Panc1 (cell line): ENCODE measurements at regions not wholly inside any gene's neighbourhood (a gene's known extent, or its start where the extent isn't known, plus 50 kb on each side); places are given as distances from the start of the nearest gene placed in this dataset.

Experiments
- ATAC-seq: fragments of 200-7000 bp; cut with Tn5 transposase; 2 replicates; pipeline ENCODE4 v1.9.1; 2020; ENCODE audit warnings: mild to moderate bottlenecking, moderate library complexity
- BruUV-seq: library from RNA; stranded (reverse); fragments of 400-500 nt; replicated peaks from 2 replicates; lab custom pipeline; 2021; lab: Mats Ljungman, UMichigan
- CTCF ChIA-PET: fragments of 300-600 bp; sonication (Branson Sonifier 250); formaldehyde crosslinking; loops from one replicate; lab custom pipeline; 2022; ENCODE audit warnings: antibody characterized with exemption; lab: Charles Lee
- POLR2A ChIA-PET: fragments of 300-600 bp; sonication (Branson Sonifier 250); formaldehyde crosslinking; loops from one replicate; lab custom pipeline; 2022; ENCODE audit warnings: antibody characterized with exemption; lab: Charles Lee
- DNase-seq: peaks from one replicate; pipeline ENCODE4 v3.0.0-alpha.2; 2010; ENCODE audit warnings: low read depth, low spot score
- H3K27ac ChIP-seq: 2 replicates; pipeline ENCODE4 v1.5.1; 2011; ENCODE audit warnings: mild to moderate bottlenecking, low read length, inconsistent platforms
- H3K27me3 ChIP-seq: fragments of 200-500 bp; sonication (Bioruptor generic); 2 replicates; pipeline ENCODE4 v1.6.0; 2014; ENCODE audit warnings: low read length, inconsistent platforms; ENCODE audit not compliant: control insufficient read depth, insufficient read depth
- H3K36me3 ChIP-seq: fragments of 200-500 bp; sonication (Bioruptor generic); 2 replicates; pipeline ENCODE4 v1.5.1; 2014; ENCODE audit warnings: inconsistent platforms, mild to moderate bottlenecking, low read length, moderate library complexity; ENCODE audit not compliant: control insufficient read depth, insufficient read depth
- H3K4me1 ChIP-seq: 2 replicates; pipeline ENCODE4 v1.5.1; 2011; ENCODE audit warnings: inconsistent platforms, mild to moderate bottlenecking, low read length, moderate library complexity; ENCODE audit not compliant: control insufficient read depth, insufficient read depth
- H3K4me3 ChIP-seq, 2 experiments: 2 replicates each; pipeline ENCODE4 v1.5.1; 2011 to 2012; ENCODE audit warnings: low read depth in 2 of 2, low read length in 2 of 2, mild to moderate bottlenecking in 2 of 2, inconsistent platforms in 1 of 2, moderate library complexity in 1 of 2
- H3K9me3 ChIP-seq: fragments of 200-500 bp; sonication (Bioruptor generic); 2 replicates; pipeline ENCODE4 v1.5.1; 2014; ENCODE audit warnings: low read depth, mild to moderate bottlenecking, inconsistent platforms, low read length, moderate library complexity; ENCODE audit not compliant: control insufficient read depth, insufficient read depth
- POLR2AphosphoS5 ChIP-seq: IDR thresholded peaks from 2 replicates; pipeline ENCODE4 v1.6.1; 2012; ENCODE audit warnings: mild to moderate bottlenecking, low read depth, low read length, moderate library complexity
- REST ChIP-seq, 2 experiments: IDR thresholded peaks; 2 replicates each; pipeline ENCODE4 v1.6.1; 2011 to 2012; ENCODE audit warnings: low read depth in 2 of 2, control low read depth in 1 of 2, low read length in 1 of 2, mild to moderate bottlenecking in 1 of 2, moderate library complexity in 1 of 2; ENCODE audit not compliant: insufficient read depth in 1 of 2
- SIN3A ChIP-seq: IDR thresholded peaks from 2 replicates; pipeline ENCODE4 v1.6.1; 2012; ENCODE audit warnings: low read depth, mild to moderate bottlenecking, low read length, moderate library complexity, borderline replicate concordance; ENCODE audit not compliant: insufficient read depth
- TCF7L2 ChIP-seq: IDR thresholded peaks from 2 replicates; pipeline ENCODE4 v1.6.1; 2011; ENCODE audit warnings: mild to moderate bottlenecking, low read depth, low read length, inconsistent platforms
- in situ Hi-C: cut with HindIII; loops from 2 replicates; pipeline ENCODE4 v1.10.0; 2016; ENCODE audit warnings: low sequenced_read_pairs, low pct_unique_long_range_greater_than_20kb
- intact Hi-C: fragments of 100-400 bp; cut with micrococcal nuclease; formaldehyde crosslinking; loops from one replicate; pipeline ENCODE4 v1.10.0; 2022; ENCODE audit not compliant: unreplicated experiment
- TF ChIP-seq, protein P1 (sequence below): fragments of 450-650 bp; IDR thresholded peaks from 2 replicates; pipeline ENCODE4 v1.5.1; 2017; ENCODE audit warnings: mild to moderate bottlenecking

GRCh38 chr6:28673417-28673786 is 147.7 kb downstream of the GPX5 start:
- BruUV-seq = no TSS peak
- TF ChIP-seq REST (IDR thresholded peaks at IDR 0.05; ENCODE audit: insufficient read depth in 1 of 2, low read depth in 2 of 2, low read length in 1 of 2) = no peak
- TF ChIP-seq POLR2AphosphoS5 = no peak
- H3K9me3 ChIP-seq = no peaks in the 10 kb centered on the region
- peak overlapping the region in 1 of 2 experiments; percentile 89; a peak in 1 of 4 replicates for H3K4me3 ChIP-seq
- no peak overlapping the region for H3K27ac ChIP-seq
- DNase-seq (no peak), ATAC-seq (peak; percentile 71)
- ChIA-PET CTCF (no interaction called here), POLR2A (interaction anchor here (0.6 kb wide), 1 partner anchor 222 kb away, joined by 9 read pairs; no protein-coding TSS in a partner anchor)
- H3K27me3 ChIP-seq = no peaks in the 10 kb centered on the region
- H3K36me3 ChIP-seq = no peaks in the 10 kb centered on the region
- in situ Hi-C loops (no loop called here), intact Hi-C loops (loop anchor here (5.0 kb wide), 1 partner anchor 66 kb away; no protein-coding TSS in a partner anchor)
- H3K4me1 ChIP-seq = no peaks in the 10 kb centered on the region

DNA sequence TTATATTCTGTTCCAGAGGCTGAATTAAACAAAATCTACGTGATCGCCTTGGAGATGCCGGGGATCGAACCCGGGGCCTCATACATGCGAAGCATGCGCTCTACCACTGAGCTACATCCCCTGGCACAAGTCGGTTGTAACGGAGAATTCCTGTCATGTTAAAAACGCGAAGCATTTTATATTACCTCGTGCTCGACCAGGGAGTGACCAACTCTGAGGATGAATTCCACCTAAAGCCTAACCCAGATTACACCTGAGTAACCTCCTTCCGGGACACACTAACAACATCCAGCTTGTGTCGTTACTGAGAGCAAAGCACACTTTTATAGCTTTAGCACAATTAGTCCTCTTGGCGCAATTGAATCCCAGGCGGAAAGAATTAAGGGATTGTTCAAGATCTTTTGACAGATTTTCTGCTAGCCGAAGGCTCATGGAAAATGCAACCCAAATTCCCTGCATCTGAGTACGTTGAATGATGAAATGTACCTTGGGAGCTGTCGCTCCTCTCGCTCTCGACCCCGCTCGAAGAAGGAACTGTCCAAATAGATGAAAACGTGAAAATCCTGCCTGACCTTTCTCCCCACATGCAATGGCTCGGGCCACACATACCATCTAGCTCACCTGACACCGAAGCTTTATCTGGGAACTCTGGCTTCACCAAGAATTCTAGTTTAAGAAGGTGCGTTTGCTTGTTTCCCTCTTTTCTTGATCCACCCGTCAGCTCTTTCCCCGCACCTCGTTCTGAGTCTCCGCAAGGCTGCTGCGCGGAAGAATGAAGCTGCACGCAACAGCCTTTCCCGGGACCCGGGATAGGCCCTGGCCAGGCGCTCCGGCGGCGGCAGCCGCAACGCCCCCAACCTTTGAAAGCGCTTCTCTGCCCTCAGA is 148.3 kb downstream of the GPX5 start:
- in situ Hi-C loops (no loop called here), intact Hi-C loops (loop anchor here (5.0 kb wide), 1 partner anchor 67 kb away; no protein-coding TSS in a partner anchor)
- Histone ChIP-seq H3K4me3 (peak overlapping the region; percentile 70 to 89), H3K9me3 (no peaks in the 10 kb centered on the region), H3K4me1 (no peaks in the 10 kb centered on the region), H3K27me3 (no peaks in the 10 kb centered on the region), H3K27ac (no peak overlapping the region), H3K36me3 (no peaks in the 10 kb centered on the region)
- POLR2A ChIA-PET = interaction anchor here (0.6 kb wide), 2 partner anchors 221 to 913 kb away, joined by 3 to 9 read pairs; no protein-coding TSS in a partner anchor
- TF ChIP-seq, protein P1, sequence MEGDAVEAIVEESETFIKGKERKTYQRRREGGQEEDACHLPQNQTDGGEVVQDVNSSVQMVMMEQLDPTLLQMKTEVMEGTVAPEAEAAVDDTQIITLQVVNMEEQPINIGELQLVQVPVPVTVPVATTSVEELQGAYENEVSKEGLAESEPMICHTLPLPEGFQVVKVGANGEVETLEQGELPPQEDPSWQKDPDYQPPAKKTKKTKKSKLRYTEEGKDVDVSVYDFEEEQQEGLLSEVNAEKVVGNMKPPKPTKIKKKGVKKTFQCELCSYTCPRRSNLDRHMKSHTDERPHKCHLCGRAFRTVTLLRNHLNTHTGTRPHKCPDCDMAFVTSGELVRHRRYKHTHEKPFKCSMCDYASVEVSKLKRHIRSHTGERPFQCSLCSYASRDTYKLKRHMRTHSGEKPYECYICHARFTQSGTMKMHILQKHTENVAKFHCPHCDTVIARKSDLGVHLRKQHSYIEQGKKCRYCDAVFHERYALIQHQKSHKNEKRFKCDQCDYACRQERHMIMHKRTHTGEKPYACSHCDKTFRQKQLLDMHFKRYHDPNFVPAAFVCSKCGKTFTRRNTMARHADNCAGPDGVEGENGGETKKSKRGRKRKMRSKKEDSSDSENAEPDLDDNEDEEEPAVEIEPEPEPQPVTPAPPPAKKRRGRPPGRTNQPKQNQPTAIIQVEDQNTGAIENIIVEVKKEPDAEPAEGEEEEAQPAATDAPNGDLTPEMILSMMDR = no peak
- peak; percentile 61 for TF ChIP-seq TCF7L2
- no peak; the same call in 1 of the 2 replicates for TF ChIP-seq SIN3A
- TF ChIP-seq REST (IDR thresholded peaks at IDR 0.05; ENCODE audit: insufficient read depth in 1 of 2, low read depth in 2 of 2, low read length in 1 of 2) = peak in 1 of 2 experiments; percentile 45; a peak in 2 of 4 replicates
- peak; percentile 53; the same call in 1 of the 2 replicates for TF ChIP-seq POLR2AphosphoS5
- ATAC-seq = peak; percentile 98
- CTCF ChIA-PET = interaction anchor here (0.5 to 0.7 kb wide), 3 partner anchors 16 to 120 kb away, joined by 3 to 5 read pairs (median 3); no protein-coding TSS in a partner anchor
- BruUV-seq = no TSS peak
- DNase-seq = no peak
